Spleen (tissue), 11 donors: ENCODE measurements at regions not wholly inside any gene's neighbourhood (a gene's known extent, or its start where the extent isn't known, plus 50 kb on each side); places are given as distances from the start of the nearest gene placed in this dataset.

Source experiments
- DNase-seq: peaks from one replicate; pipeline ENCODE4 v3.0.0-alpha.2; 2020
- H3K27ac ChIP-seq, 8 donors: fragments of 200-600 bp; sonication (generic) in 7 of 8; 1 replicate in 4 of 8; 2 replicates in 4 of 8; pipeline versions ENCODE4 v1.5.0 to v1.8.0; 2016 to 2021; ENCODE audit warnings: inconsistent platforms in 4 of 8, mild to moderate bottlenecking in 4 of 8, moderate library complexity in 1 of 8
- H3K27me3 ChIP-seq, 7 donors: fragments of 200-600 bp; sonication (generic) in 6 of 7; replicated peaks in 1 of 7; 1 replicate in 4 of 7; 2 replicates in 3 of 7; pipeline versions ENCODE4 v1.5.0 to v1.8.0; 2016 to 2021; ENCODE audit warnings: inconsistent platforms in 3 of 7, mild to moderate bottlenecking in 1 of 7
- H3K36me3 ChIP-seq, 6 donors: fragments of 200-600 bp; sonication (generic) in 5 of 6; 1 replicate in 4 of 6; 2 replicates in 2 of 6; pipeline versions ENCODE4 v1.5.0 to v1.8.0; 2016 to 2021; ENCODE audit warnings: inconsistent platforms in 2 of 6
- H3K4me1 ChIP-seq, 6 donors: fragments of 200-600 bp; sonication (generic) in 5 of 6; 1 replicate in 3 of 6; 2 replicates in 3 of 6; pipeline versions ENCODE4 v1.5.0 to v1.8.0; 2016 to 2021; ENCODE audit warnings: inconsistent platforms in 3 of 6
- H3K4me3 ChIP-seq, 8 donors: fragments of 200-600 bp; sonication (generic) in 7 of 8; 1 replicate in 4 of 8; 2 replicates in 4 of 8; pipeline versions ENCODE4 v1.5.0 to v1.8.0; 2016 to 2021; ENCODE audit warnings: inconsistent platforms in 4 of 8, mild to moderate bottlenecking in 4 of 8, moderate library complexity in 2 of 8
- H3K9me3 ChIP-seq, 8 donors: fragments of 200-600 bp; sonication (generic) in 7 of 8; 1 replicate in 4 of 8; 2 replicates in 4 of 8; pipeline versions ENCODE4 v1.5.0 to v1.8.0; 2016 to 2021; ENCODE audit warnings: inconsistent platforms in 4 of 8
- CTCF ChIP-seq, 11 experiments: fragments of 200-600 bp in 7 of 11; fragments of 450-650 bp in 4 of 11; sonication (generic) in 4 of 11; IDR thresholded peaks in 8 of 11; conservative IDR thresholded peaks in 3 of 11; 1 replicate in 7 of 11; 2 replicates in 4 of 11; pipeline versions ENCODE4 v1.4.0 to v1.8.0; 2016 to 2021; ENCODE audit warnings: antibody characterized with exemption in 11 of 11, inconsistent platforms in 4 of 11, mild to moderate bottlenecking in 1 of 11
- POLR2A ChIP-seq, 3 donors: fragments of 450-650 bp; IDR thresholded peaks; one replicate each; pipeline ENCODE4 v1.5.1; 2017; ENCODE audit warnings: antibody characterized with exemption in 3 of 3, mild to moderate bottlenecking in 1 of 3
- POLR2AphosphoS5 ChIP-seq, 3 donors: sonication (generic); formaldehyde crosslinking; IDR thresholded peaks; one replicate each; pipeline ENCODE4 v1.5.1; 2017; ENCODE audit warnings: antibody characterized with exemption in 3 of 3
- WGBS, 5 donors: extraction: QIAGEN DNeasy Blood & Tissue Kit in 3 of 5; methylation state at CpG; one replicate each; pipeline versions ENCODE4 v1.1.5 to v1.1.7; 2013 to 2018; 5-methylcytosine and 5-hydroxymethylcytosine counted together
- intact Hi-C: fragments of 100-400 bp; cut with DNase I; formaldehyde crosslinking; loops from one replicate; pipeline ENCODE4 v1.15.0; 2023; ENCODE audit warnings: low total_unique reads
- donor health status: healthy with polysubstance abuse.
- donor health status: DM: no; HTN: no; CAD: no; lungs with moderate emphysema.
- donor health status: DM: no; HTN: no; CAD: no.
- donor health status: Bipolar disorder and iron deficiency.
- donor health status: healthy.
- donor health status: DM: no; HTN: no; CAD: no.
- donor health status: DM: yes; HTN: yes; CAD: no.

GRCh38 chr18:44035554-44035953 is 645.1 kb upstream of the SETBP1 start:
- 52 to 67% (median 57%) methylated on average over 2 of the region's 2 CpGs for WGBS, 5 donors
- no peaks in the 10 kb centered on the region for H3K4me1 ChIP-seq
- intact Hi-C loops = no loop called here
- no peaks in the 10 kb centered on the region for H3K27me3 ChIP-seq
- H3K4me3 ChIP-seq = no peak overlapping the region
- H3K9me3 ChIP-seq = no peaks in the 10 kb centered on the region
- no peaks in the 10 kb centered on the region for H3K36me3 ChIP-seq
- no peak overlapping the region for H3K27ac ChIP-seq
- no peak for DNase-seq
- TF ChIP-seq POLR2A (IDR thresholded peaks at IDR 0.05) (no peak), CTCF (IDR thresholded peaks at IDR 0.05 in 8 of 11, conservative IDR thresholded peaks at IDR 0.05 in 3 of 11) (no peak), POLR2AphosphoS5 (IDR thresholded peaks at IDR 0.05) (no peak)

GRCh38 chr18:44036501-44036900 is 644.2 kb upstream of the SETBP1 start:
- Histone ChIP-seq H3K4me1 (no peaks in the 10 kb centered on the region), H3K27me3 (no peaks in the 10 kb centered on the region), H3K27ac (no peak overlapping the region), H3K36me3 (no peaks in the 10 kb centered on the region), H3K9me3 (no peaks in the 10 kb centered on the region), H3K4me3 (no peak overlapping the region)
- WGBS, 5 donors = 30 to 55% (median 54%) methylated on average over 3 of the region's 3 CpGs
- TF ChIP-seq POLR2AphosphoS5 (IDR thresholded peaks at IDR 0.05) (no peak), CTCF (IDR thresholded peaks at IDR 0.05 in 8 of 11, conservative IDR thresholded peaks at IDR 0.05 in 3 of 11) (no peak), POLR2A (IDR thresholded peaks at IDR 0.05) (no peak)
- DNase-seq = no peak
- intact Hi-C loops = no loop called here

GRCh38 chr18:44039216-44039615 is 641.5 kb upstream of the SETBP1 start:
- TF ChIP-seq POLR2AphosphoS5 (IDR thresholded peaks at IDR 0.05) = no peak
- TF ChIP-seq CTCF (IDR thresholded peaks at IDR 0.05 in 8 of 11, conservative IDR thresholded peaks at IDR 0.05 in 3 of 11) = no peak
- no peak for TF ChIP-seq POLR2A (IDR thresholded peaks at IDR 0.05)
- H3K36me3 ChIP-seq = no peaks in the 10 kb centered on the region
- no peak overlapping the region for H3K27ac ChIP-seq
- no peak overlapping the region for H3K4me3 ChIP-seq
- WGBS, 5 donors = 79 to 93% (median 90%) methylated on average over 2 of the region's 2 CpGs
- no peaks in the 10 kb centered on the region for H3K27me3 ChIP-seq
- H3K9me3 ChIP-seq = no peaks in the 10 kb centered on the region
- no peaks in the 10 kb centered on the region for H3K4me1 ChIP-seq
- DNase-seq = no peak
- intact Hi-C loops = no loop called here

GRCh38 chr18:44039826-44040225 is 640.9 kb upstream of the SETBP1 start:
- Histone ChIP-seq H3K36me3 (no peaks in the 10 kb centered on the region), H3K9me3 (no peaks in the 10 kb centered on the region), H3K4me1 (no peaks in the 10 kb centered on the region), H3K27ac (no peak overlapping the region), H3K4me3 (no peak overlapping the region), H3K27me3 (no peaks in the 10 kb centered on the region)
- WGBS, 5 donors = 44 to 78% (median 63%) methylated on average over 1 of the region's 1 CpG
- intact Hi-C loops = no loop called here
- TF ChIP-seq POLR2AphosphoS5 (IDR thresholded peaks at IDR 0.05) = no peak
- TF ChIP-seq POLR2A (IDR thresholded peaks at IDR 0.05) = no peak
- TF ChIP-seq CTCF (IDR thresholded peaks at IDR 0.05 in 8 of 11, conservative IDR thresholded peaks at IDR 0.05 in 3 of 11) = no peak
- DNase-seq = no peak
